ENCODE measurements at regions not wholly inside any gene's neighbourhood (a gene's known extent, or its start where the extent isn't known, plus 50 kb on each side); places are given as distances from the start of the nearest gene placed in this dataset.
"Not testable (repeated sequence)": the region's sequence is repeated elsewhere in the genome, so short reads cannot be mapped to it uniquely, and the experiment has no call there.

- H3F3A ChIP-seq (ENCODE audit: insufficient read depth): no peaks in the 10 kb centered on the region
- H3K79me2 ChIP-seq (ENCODE audit: insufficient read depth, low read length): no peaks in the 10 kb centered on the region
- H3K4me2 ChIP-seq (ENCODE audit: low read depth, low read length, poor library complexity, severe bottlenecking): no peak overlapping the region
- TF ChIP-seq EZH2phosphoT487 (conservative IDR thresholded peaks at IDR 0.05; ENCODE audit: low read length): no peak
- TF ChIP-seq CTCF (IDR thresholded peaks at IDR 0.05; ENCODE audit: insufficient read depth, low read length, poor library complexity, severe bottlenecking): no peak
- H3K27me3 ChIP-seq (ENCODE audit: low read length): no peaks in the 10 kb centered on the region
- no peaks in the 10 kb centered on the region for H3K36me3 ChIP-seq (ENCODE audit: low read length)
- H3K9me3 ChIP-seq (ENCODE audit: insufficient read depth, low read length): no peaks in the 10 kb centered on the region
- H3K27ac ChIP-seq (ENCODE audit: low read depth, low read length): no peak overlapping the region
- H3K9me2 ChIP-seq (replicated peaks; ENCODE audit: insufficient read depth, low read length): no peaks in the 10 kb centered on the region
- H3K4me3 ChIP-seq (ENCODE audit: insufficient read depth, low read length, poor library complexity, severe bottlenecking): no peak overlapping the region
- no peak overlapping the region for H2AFZ ChIP-seq (ENCODE audit: low read depth, low read length, severe bottlenecking)
- no peak overlapping the region for H3K9ac ChIP-seq (ENCODE audit: low read length)
- H4K20me1 ChIP-seq (ENCODE audit: low read depth, low read length): no peaks in the 10 kb centered on the region
Measured at GRCh38 chr10:84012831-84013458, 126.4 kb upstream of the GHITM start.

GRCh38 chr10:84015877-84016595, 123.3 kb upstream of the GHITM start:
- Histone ChIP-seq H3K9ac (ENCODE audit: low read length) (no peak overlapping the region), H3F3A (ENCODE audit: insufficient read depth) (no peaks in the 10 kb centered on the region), H3K79me2 (ENCODE audit: insufficient read depth, low read length) (no peaks in the 10 kb centered on the region), H3K36me3 (ENCODE audit: low read length) (no peaks in the 10 kb centered on the region), H3K4me2 (ENCODE audit: low read depth, low read length, poor library complexity, severe bottlenecking) (no peak overlapping the region), H3K27ac (ENCODE audit: low read depth, low read length) (no peak overlapping the region), H4K20me1 (ENCODE audit: low read depth, low read length) (no peaks in the 10 kb centered on the region), H3K9me3 (ENCODE audit: insufficient read depth, low read length) (no peaks in the 10 kb centered on the region), H3K9me2 (replicated peaks; ENCODE audit: insufficient read depth, low read length) (no peaks in the 10 kb centered on the region), H3K27me3 (ENCODE audit: low read length) (no peaks in the 10 kb centered on the region), H3K4me3 (ENCODE audit: insufficient read depth, low read length, poor library complexity, severe bottlenecking) (no peak overlapping the region), H2AFZ (ENCODE audit: low read depth, low read length, severe bottlenecking) (no peak overlapping the region)
- TF ChIP-seq CTCF (IDR thresholded peaks at IDR 0.05; ENCODE audit: insufficient read depth, low read length, poor library complexity, severe bottlenecking) (no peak), EZH2phosphoT487 (conservative IDR thresholded peaks at IDR 0.05; ENCODE audit: low read length) (no peak)

- H3K9me2 ChIP-seq (replicated peaks; ENCODE audit: insufficient read depth, low read length): no peaks in the 10 kb centered on the region
- no peak overlapping the region for H3K9ac ChIP-seq (ENCODE audit: low read length)
- H3K4me3 ChIP-seq (ENCODE audit: insufficient read depth, low read length, poor library complexity, severe bottlenecking): no peak overlapping the region
- H3K27ac ChIP-seq (ENCODE audit: low read depth, low read length): no peak overlapping the region
- H3K9me3 ChIP-seq (ENCODE audit: insufficient read depth, low read length): no peaks in the 10 kb centered on the region
- H3K36me3 ChIP-seq (ENCODE audit: low read length): no peaks in the 10 kb centered on the region
- TF ChIP-seq CTCF (IDR thresholded peaks at IDR 0.05; ENCODE audit: insufficient read depth, low read length, poor library complexity, severe bottlenecking): no peak
- TF ChIP-seq EZH2phosphoT487 (conservative IDR thresholded peaks at IDR 0.05; ENCODE audit: low read length): no peak
- no peaks in the 10 kb centered on the region for H3K27me3 ChIP-seq (ENCODE audit: low read length)
- no peak overlapping the region for H3K4me2 ChIP-seq (ENCODE audit: low read depth, low read length, poor library complexity, severe bottlenecking)
- H3K79me2 ChIP-seq (ENCODE audit: insufficient read depth, low read length): no peaks in the 10 kb centered on the region
- no peaks in the 10 kb centered on the region for H3F3A ChIP-seq (ENCODE audit: insufficient read depth)
- H2AFZ ChIP-seq (ENCODE audit: low read depth, low read length, severe bottlenecking): no peak overlapping the region
- H4K20me1 ChIP-seq (ENCODE audit: low read depth, low read length): no peaks in the 10 kb centered on the region
Measured at GRCh38 chr10:84018826-84019225, 120.5 kb upstream of the GHITM start.

- not testable (repeated sequence) for H2AFZ ChIP-seq (ENCODE audit: low read depth, low read length, severe bottlenecking); H3K4me3 ChIP-seq (ENCODE audit: insufficient read depth, low read length, poor library complexity, severe bottlenecking); H3K4me2 ChIP-seq (ENCODE audit: low read depth, low read length, poor library complexity, severe bottlenecking); H3K9me3 ChIP-seq (ENCODE audit: insufficient read depth, low read length); H3K27me3 ChIP-seq (ENCODE audit: low read length); H3K27ac ChIP-seq (ENCODE audit: low read depth, low read length); H3K36me3 ChIP-seq (ENCODE audit: low read length); H3K9me2 ChIP-seq (replicated peaks; ENCODE audit: insufficient read depth, low read length); H3K79me2 ChIP-seq (ENCODE audit: insufficient read depth, low read length); H4K20me1 ChIP-seq (ENCODE audit: low read depth, low read length); H3K9ac ChIP-seq (ENCODE audit: low read length); H3F3A ChIP-seq (ENCODE audit: insufficient read depth)
Measured at GRCh38 chr10:84019854-84020458, 119.4 kb upstream of the GHITM start.

All from SU-DHL-6 (cell line).